ENCODE measurements at regions not wholly inside any gene's neighbourhood (a gene's known extent, or its start where the extent isn't known, plus 50 kb on each side); places are given as distances from the start of the nearest gene placed in this dataset.

DNA sequence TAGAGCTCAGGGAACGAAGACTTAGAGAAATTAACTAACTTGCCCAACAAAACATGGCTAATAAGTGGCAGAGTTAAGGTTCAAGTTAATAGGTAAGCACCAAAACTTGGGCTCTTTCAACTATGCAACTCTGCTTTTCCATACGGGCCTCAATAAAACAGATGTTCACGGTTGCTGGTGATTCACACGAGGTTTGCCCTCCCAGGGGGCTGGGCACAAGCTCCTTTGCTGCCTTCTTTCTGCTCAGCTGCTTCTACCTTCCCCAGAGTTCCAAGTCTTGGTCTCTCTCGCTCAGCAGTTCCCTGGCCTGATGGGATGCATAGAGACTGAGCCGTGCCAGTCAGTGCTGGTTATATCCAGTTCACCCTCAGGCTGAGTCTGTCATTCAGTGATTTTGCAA, 217.9 kb downstream of the SREK1 start:
- TF ChIP-seq CTCF (conservative IDR thresholded peaks at IDR 0.05 in 1 of 2, IDR thresholded peaks at IDR 0.05 in 1 of 2; ENCODE audit: extremely low read depth in 1 of 2, insufficient read depth in 1 of 2, low read depth in 1 of 2, low read length in 2 of 2) (no peak), EZH2 (IDR thresholded peaks at IDR 0.05; ENCODE audit: borderline replicate concordance, low read length) (no peak)
